Vagina (tissue), 2 donors: ENCODE measurements at regions not wholly inside any gene's neighbourhood (a gene's known extent, or its start where the extent isn't known, plus 50 kb on each side); places are given as distances from the start of the nearest gene placed in this dataset.

Experiments
- CTCF ChIP-seq, 3 experiments: fragments of 450-650 bp in 2 of 3; fragments of 200-600 bp in 1 of 3; sonication (generic) in 1 of 3; IDR thresholded peaks; one replicate each; pipeline ENCODE4 v1.5.1; 2017 to 2019; ENCODE audit warnings: antibody characterized with exemption in 3 of 3, mild to moderate bottlenecking in 2 of 3, moderate library complexity in 2 of 3
- POLR2A ChIP-seq, 2 donors: fragments of 450-650 bp; IDR thresholded peaks; one replicate each; pipeline ENCODE4 v1.6.1; 2017; ENCODE audit warnings: antibody characterized with exemption in 2 of 2, mild to moderate bottlenecking in 2 of 2, moderate library complexity in 2 of 2
- POLR2AphosphoS5 ChIP-seq, 2 donors: sonication (generic); formaldehyde crosslinking; IDR thresholded peaks; one replicate each; pipeline ENCODE4 v1.9.0; 2017; ENCODE audit warnings: antibody characterized with exemption in 2 of 2, mild to moderate bottlenecking in 2 of 2, low read depth in 1 of 2; ENCODE audit not compliant: insufficient read depth in 1 of 2

DNA sequence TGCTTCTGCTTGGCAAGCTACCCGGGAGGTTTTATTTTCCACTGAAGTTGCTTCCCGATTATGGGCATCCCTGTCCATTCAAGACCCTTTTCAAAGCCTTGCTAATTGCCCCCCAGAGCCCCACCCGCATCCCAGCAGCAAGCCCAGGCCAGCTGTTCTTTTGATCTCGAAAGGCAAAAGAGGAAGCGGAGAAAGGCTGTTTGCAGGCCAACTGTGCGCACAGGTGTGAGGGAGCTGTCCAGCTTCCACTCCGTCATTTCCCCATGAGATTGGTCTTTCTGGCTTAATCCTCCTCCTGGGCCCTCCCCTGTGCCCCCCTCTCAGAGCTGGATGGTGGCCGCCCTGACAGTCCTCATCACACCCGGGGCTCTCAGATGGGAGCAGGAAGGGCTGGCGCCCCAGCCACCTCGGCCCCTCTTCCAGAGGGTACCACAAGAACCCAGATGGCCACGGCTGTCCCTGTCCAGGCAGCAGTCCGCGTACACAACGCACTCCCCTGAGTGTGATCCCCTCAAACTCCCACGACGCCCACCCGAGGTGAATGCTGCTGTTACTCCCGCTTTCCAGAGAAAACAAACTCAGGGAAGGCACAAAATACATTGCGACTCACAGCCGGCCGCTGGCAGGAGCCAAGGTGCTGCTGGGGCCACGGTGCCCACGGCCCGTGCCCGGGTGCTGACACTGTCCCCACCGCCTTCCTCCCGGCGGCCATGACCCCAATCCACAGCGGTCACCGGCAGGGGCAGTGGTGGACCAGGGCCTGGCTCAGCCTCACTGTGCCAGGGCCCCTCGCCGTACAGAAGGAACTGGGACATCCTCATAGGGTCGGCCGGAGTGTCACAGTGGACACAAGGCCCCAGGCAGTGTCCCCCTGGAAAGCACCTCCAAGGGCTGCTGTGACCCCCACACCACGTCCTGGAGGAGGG, 121.9 kb downstream of the CRYAA start:
- TF ChIP-seq CTCF (IDR thresholded peaks at IDR 0.05) (no peak), POLR2A (IDR thresholded peaks at IDR 0.05) (no peak), POLR2AphosphoS5 (IDR thresholded peaks at IDR 0.05; ENCODE audit: insufficient read depth in 1 of 2, low read depth in 1 of 2) (no peak)
